Thyroid gland (tissue), 4 donors: ENCODE measurements at regions not wholly inside any gene's neighbourhood (a gene's known extent, or its start where the extent isn't known, plus 50 kb on each side); places are given as distances from the start of the nearest gene placed in this dataset.

ENCODE experiments used
- DNase-seq, 2 donors: peaks; one replicate each; pipeline ENCODE4 v3.0.0-alpha.2; 2019
- H3K27ac ChIP-seq, 3 donors: fragments of 200-600 bp; sonication (generic); 1 replicate in 2 of 3; 2 replicates in 1 of 3; pipeline ENCODE4 v1.5.1; 2016 to 2019; ENCODE audit warnings: mild to moderate bottlenecking in 1 of 3, moderate library complexity in 1 of 3
- H3K27me3 ChIP-seq: fragments of 200-600 bp; sonication (generic); one replicate; pipeline ENCODE4 v1.5.1; 2019
- H3K36me3 ChIP-seq, 2 donors: fragments of 200-600 bp; sonication (generic); one replicate each; pipeline ENCODE4 v1.5.1; 2016 to 2019
- H3K4me1 ChIP-seq, 2 donors: fragments of 200-600 bp; sonication (generic); one replicate each; pipeline ENCODE4 v1.5.1; 2017 to 2019
- H3K4me3 ChIP-seq, 3 donors: fragments of 200-600 bp; sonication (generic); replicated peaks in 1 of 3; 1 replicate in 2 of 3; 2 replicates in 1 of 3; pipeline ENCODE4 v1.5.1; 2016; ENCODE audit warnings: mild to moderate bottlenecking in 1 of 3
- H3K9me3 ChIP-seq: fragments of 200-600 bp; sonication (generic); one replicate; pipeline ENCODE4 v1.5.1; 2017
- CTCF ChIP-seq, 6 experiments: fragments of 200-600 bp in 3 of 6; fragments of 450-650 bp in 3 of 6; sonication (generic) in 3 of 6; IDR thresholded peaks; one replicate each; pipeline ENCODE4 v1.5.1; 2016 to 2019; ENCODE audit warnings: antibody characterized with exemption in 6 of 6, mild to moderate bottlenecking in 2 of 6, inconsistent platforms in 1 of 6, moderate library complexity in 1 of 6
- POLR2A ChIP-seq, 2 donors: fragments of 450-650 bp; IDR thresholded peaks; one replicate each; pipeline ENCODE4 v1.6.1; 2017; ENCODE audit warnings: antibody characterized with exemption in 2 of 2, mild to moderate bottlenecking in 2 of 2, moderate library complexity in 1 of 2
- WGBS, 2 donors: methylation state at CpG; one replicate each; pipeline ENCODE4 v1.1.5; 2017; 5-methylcytosine and 5-hydroxymethylcytosine counted together
- intact Hi-C: fragments of 100-400 bp; cut with DNase I; formaldehyde crosslinking; loops from one replicate; pipeline ENCODE4 v1.15.1; 2023

- Histone ChIP-seq H3K9me3 (no peaks in the 10 kb centered on the region), H3K27ac (peak overlapping the region in 1 of 3 donors; percentile 82), H3K36me3 (no peaks in the 10 kb centered on the region), H3K27me3 (peaks cover 3% of the 10 kb centered on the region), H3K4me1 (peaks cover 14 to 29% of the 10 kb centered on the region in 2 donors), H3K4me3 (no peak overlapping the region)
- WGBS, 2 donors = 76 to 80% methylated on average over 12 to 13 of the region's 13 CpGs
- TF ChIP-seq POLR2A (IDR thresholded peaks at IDR 0.05) (no peak), CTCF (IDR thresholded peaks at IDR 0.05) (no peak)
- no peak for DNase-seq
- intact Hi-C loops = no loop called here
These were observed 263.9 kb downstream of the DLL1 start for GRCh38 chr6:170026751-170027646.

- intact Hi-C loops = no loop called here
- H3K4me3 ChIP-seq = no peak overlapping the region
- WGBS, 2 donors = 40 to 52% methylated on average over 1 to 17 of the region's 23 CpGs
- no peak for TF ChIP-seq CTCF (IDR thresholded peaks at IDR 0.05)
- DNase-seq = peak; percentile 90 to 93
- H3K27me3 ChIP-seq = peaks cover 3% of the 10 kb centered on the region
- H3K27ac ChIP-seq = peak overlapping the region in 2 of 3 donors; percentile 17 to 82
- peaks cover 14 to 29% of the 10 kb centered on the region in 2 donors for H3K4me1 ChIP-seq
- H3K9me3 ChIP-seq = no peaks in the 10 kb centered on the region
- H3K36me3 ChIP-seq = no peaks in the 10 kb centered on the region
These were observed 264.7 kb downstream of the DLL1 start for GRCh38 chr6:170025935-170026750.

GRCh38 chr6:170025341-170025911 is 265.5 kb downstream of the DLL1 start:
- WGBS, 2 donors = 65 to 70% methylated on average over 19 to 20 of the region's 20 CpGs
- no peaks in the 10 kb centered on the region for H3K36me3 ChIP-seq
- H3K27ac ChIP-seq = peak overlapping the region in 1 of 3 donors; percentile 82
- peaks cover 14 to 29% of the 10 kb centered on the region in 2 donors for H3K4me1 ChIP-seq
- intact Hi-C loops = no loop called here
- H3K9me3 ChIP-seq = no peaks in the 10 kb centered on the region
- peaks cover 3% of the 10 kb centered on the region for H3K27me3 ChIP-seq
- TF ChIP-seq POLR2A (IDR thresholded peaks at IDR 0.05) = no peak
- no peak for TF ChIP-seq CTCF (IDR thresholded peaks at IDR 0.05)
- H3K4me3 ChIP-seq = no peak overlapping the region
- DNase-seq = peak; percentile 82 to 87

- H3K27ac ChIP-seq = peak overlapping the region in 1 of 3 donors; percentile 82
- peak; percentile 54 to 60 for DNase-seq
- TF ChIP-seq POLR2A (IDR thresholded peaks at IDR 0.05) (no peak), CTCF (IDR thresholded peaks at IDR 0.05) (no peak)
These were observed 265.9 kb downstream of the DLL1 start for GRCh38 chr6:170024940-170025339.

More at GRCh38 chr6:170024940-170025339, 265.9 kb downstream of the DLL1 start:
- Histone ChIP-seq H3K9me3 (no peaks in the 10 kb centered on the region), H3K27me3 (peaks cover 3% of the 10 kb centered on the region), H3K36me3 (no peaks in the 10 kb centered on the region), H3K4me3 (no peak overlapping the region), H3K4me1 (peaks cover 14 to 29% of the 10 kb centered on the region in 2 donors)
- intact Hi-C loops = no loop called here
- WGBS, 2 donors = 20 to 30% methylated on average over 7 of the region's 7 CpGs
